RWPE1 (cell line): ENCODE measurements at regions not wholly inside any gene's neighbourhood (a gene's known extent, or its start where the extent isn't known, plus 50 kb on each side); places are given as distances from the start of the nearest gene placed in this dataset.

ENCODE experiments used
- CTCF ChIA-PET: fragments of 350-600 bp; sonication (Branson Sonifier 250); formaldehyde crosslinking; extraction: SDS; loops from one replicate; lab custom pipeline; 2021; lab: Yijun Ruan, JAX
- POLR2A ChIA-PET: fragments of 400-600 bp; formaldehyde crosslinking; extraction: SDS; loops from one replicate; lab custom pipeline; 2020; ENCODE audit warnings: antibody characterized with exemption; ENCODE audit not compliant: low non-redundant PET; lab: Yijun Ruan, JAX
- DNase-seq: peaks from one replicate; pipeline ENCODE4 v3.0.0; 2012; ENCODE audit warnings: low spot score
- H3K27ac ChIP-seq: fragments of 450-650 bp; 2 replicates; pipeline ENCODE4 v1.5.1; 2017
- TF ChIP-seq, protein P1 (sequence below): fragments of 450-650 bp; conservative IDR thresholded peaks from 2 replicates; pipeline ENCODE4 v1.5.1; 2017; ENCODE audit warnings: low read depth, mild to moderate bottlenecking

DNA sequence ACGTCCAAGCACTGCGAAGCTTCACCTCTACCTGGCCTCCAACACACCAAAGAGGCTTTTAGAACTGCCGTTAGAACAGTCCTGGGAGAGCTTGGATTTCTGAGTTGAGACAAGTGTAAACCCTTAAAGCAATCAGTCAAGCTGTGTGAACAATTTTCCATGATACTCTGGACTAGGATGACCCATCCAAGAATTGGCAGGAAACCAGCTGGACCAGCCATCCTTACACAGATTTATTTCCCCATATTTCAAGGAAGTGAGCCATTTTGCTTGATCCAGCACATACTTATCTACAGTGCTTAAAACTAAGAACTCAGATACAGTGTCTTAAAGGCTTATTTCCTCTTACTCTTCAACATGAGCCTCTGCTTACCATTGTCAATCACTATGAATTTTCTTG is 340.7 kb upstream of the HS3ST1 start:
- ChIA-PET CTCF (no interaction called here), POLR2A (no interaction called here)
- no peak for DNase-seq
- no peak overlapping the region for H3K27ac ChIP-seq
- TF ChIP-seq, protein P1, sequence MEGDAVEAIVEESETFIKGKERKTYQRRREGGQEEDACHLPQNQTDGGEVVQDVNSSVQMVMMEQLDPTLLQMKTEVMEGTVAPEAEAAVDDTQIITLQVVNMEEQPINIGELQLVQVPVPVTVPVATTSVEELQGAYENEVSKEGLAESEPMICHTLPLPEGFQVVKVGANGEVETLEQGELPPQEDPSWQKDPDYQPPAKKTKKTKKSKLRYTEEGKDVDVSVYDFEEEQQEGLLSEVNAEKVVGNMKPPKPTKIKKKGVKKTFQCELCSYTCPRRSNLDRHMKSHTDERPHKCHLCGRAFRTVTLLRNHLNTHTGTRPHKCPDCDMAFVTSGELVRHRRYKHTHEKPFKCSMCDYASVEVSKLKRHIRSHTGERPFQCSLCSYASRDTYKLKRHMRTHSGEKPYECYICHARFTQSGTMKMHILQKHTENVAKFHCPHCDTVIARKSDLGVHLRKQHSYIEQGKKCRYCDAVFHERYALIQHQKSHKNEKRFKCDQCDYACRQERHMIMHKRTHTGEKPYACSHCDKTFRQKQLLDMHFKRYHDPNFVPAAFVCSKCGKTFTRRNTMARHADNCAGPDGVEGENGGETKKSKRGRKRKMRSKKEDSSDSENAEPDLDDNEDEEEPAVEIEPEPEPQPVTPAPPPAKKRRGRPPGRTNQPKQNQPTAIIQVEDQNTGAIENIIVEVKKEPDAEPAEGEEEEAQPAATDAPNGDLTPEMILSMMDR = no peak

DNA sequence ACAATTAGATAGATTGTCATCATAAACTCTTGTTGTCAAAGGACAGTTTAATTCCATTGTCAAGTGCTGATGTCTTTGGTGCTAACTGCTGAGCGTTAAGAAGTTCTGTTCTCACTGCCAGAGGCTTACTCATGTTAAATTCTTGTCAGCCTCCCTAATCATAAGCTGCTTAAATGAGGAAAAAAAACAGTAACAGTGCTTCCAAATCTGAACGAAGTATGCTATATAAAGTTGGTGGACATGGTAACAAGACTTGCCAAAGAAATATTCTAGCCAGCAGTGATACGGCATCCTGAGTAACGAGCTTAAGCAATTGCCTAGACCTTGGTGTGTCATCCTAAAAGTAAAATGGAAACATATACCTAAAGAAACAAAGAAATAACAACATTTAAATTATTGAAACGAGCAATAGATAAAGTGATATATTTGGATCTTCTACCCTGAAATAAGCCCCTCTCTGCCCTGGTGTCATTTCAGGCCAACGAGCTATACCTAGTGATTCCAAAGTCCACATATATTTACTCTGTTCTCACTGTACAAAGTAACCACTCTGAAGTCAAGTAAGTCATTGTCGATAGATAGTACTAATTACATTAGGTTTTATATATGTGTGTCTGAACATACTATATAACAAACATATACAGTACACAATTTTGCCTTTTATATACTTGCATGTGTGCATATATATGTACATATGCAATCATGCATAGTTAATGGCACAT is 339.7 kb upstream of the HS3ST1 start:
- no peak for DNase-seq
- no peak overlapping the region for H3K27ac ChIP-seq
- TF ChIP-seq, protein P1 = no peak
- POLR2A ChIA-PET = no interaction called here
- CTCF ChIA-PET = interaction anchor here (0.6 kb wide), 1 partner anchor 15 kb away, joined by 3 read pairs; no protein-coding TSS in a partner anchor

DNA sequence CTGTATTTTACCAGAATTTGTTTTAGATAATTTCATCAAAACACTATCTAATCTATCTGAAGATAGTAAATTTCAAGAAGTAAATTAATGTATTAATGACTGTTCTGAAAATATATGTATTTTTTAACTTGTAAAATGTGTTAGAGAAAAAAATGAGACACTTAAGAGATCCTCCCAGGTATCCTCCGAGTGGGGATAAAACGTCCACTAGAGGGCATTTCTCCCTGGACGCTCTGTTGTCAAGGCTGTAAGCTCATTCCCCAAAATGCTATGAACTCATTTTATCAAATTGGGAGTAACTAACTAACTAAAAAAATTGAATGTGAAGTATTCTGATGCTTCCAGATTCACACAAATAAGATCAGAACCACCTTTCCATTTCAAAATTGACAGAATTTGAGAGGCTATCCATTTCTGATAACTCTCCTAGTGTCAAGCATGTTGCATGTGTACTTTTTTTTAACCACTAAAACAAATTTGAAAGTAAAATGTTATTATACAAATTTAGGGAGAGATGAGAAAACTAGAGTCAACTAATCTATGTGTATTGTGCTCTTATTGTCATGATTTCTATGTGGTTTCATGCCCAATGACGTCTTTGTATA is 337.3 kb upstream of the HS3ST1 start:
- POLR2A ChIA-PET = no interaction called here
- CTCF ChIA-PET = interaction anchor here (0.6 kb wide), 1 partner anchor 305 kb away, joined by 3 read pairs; no protein-coding TSS in a partner anchor
- DNase-seq = peak; percentile 39
- no peak overlapping the region for H3K27ac ChIP-seq
- TF ChIP-seq, protein P1 = peak; percentile 74

DNA sequence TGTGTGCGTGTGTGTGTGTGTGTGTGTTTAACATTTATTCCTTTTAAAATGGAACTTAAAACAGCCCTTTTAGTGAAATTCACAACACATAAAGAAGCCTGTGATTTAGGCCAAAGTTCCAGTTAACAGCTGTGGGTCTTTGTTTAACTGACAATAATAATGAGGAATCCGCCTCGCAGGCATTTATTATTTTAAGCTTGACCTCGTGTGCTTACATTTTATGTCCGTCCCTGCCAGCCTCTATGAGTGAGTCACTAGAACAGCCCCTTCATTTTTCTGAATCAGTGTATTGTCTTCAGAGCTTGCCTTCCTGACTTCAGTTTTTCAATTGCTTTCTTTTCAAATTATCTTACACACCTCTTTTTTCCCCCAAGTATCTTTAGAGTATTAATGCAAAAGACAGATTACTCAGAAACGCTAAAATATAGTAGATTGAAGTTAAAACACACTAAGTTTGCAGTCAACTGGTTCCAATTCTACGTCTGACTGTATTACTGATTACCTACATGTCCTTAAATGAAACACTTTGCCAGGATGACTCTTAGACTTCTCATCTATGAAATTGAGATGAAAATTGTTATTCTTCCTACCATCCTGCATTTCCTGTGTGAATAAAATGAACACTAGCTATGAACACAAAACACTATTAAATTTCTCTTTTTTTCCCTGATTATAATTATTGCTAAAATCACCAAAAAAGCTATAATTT is 319.6 kb upstream of the HS3ST1 start:
- no peak overlapping the region for H3K27ac ChIP-seq
- peak; percentile 46 for DNase-seq
- POLR2A ChIA-PET = no interaction called here
- TF ChIP-seq, protein P1 = no peak
- CTCF ChIA-PET = no interaction called here

DNA sequence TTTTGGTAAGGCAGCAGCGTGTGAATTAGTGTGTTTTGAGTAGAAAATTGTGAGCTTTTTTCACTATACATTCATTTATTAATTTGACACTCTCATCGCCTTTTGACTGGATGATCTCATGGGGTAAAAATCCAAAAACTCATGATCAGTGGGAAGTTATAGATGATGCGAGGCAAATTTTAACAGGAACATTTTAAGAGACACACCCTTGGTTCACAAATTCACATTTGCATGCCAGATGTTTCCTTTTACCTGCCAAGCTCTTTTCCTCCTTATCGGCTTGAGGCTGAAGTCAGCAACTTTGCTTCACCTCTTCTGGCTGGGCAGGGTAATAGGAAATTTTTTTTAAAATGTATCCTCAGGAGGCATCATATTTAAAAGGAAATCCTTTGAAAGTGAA is 318.0 kb upstream of the HS3ST1 start:
- H3K27ac ChIP-seq = no peak overlapping the region
- TF ChIP-seq, protein P1 = no peak
- POLR2A ChIA-PET = no interaction called here
- DNase-seq = no peak
- CTCF ChIA-PET = no interaction called here

DNA sequence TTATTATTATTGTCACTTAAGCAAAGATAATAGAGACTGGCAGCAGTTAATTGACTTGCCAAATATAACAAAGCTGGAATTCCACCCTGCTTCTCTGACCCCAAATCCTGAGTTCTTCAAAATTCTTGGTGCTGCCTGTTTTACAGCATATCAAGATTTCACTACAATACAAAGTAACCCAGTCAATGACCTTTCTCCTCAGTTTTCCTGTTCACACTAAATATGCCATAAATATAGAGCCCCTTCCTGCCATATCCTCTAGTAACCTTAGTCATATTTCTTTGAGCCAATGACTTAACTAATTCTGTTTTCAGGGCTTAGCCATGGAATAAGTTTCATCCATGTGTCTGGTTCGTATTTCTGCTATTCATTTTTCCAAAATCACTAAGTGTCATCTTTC is 315.3 kb upstream of the HS3ST1 start:
- DNase-seq = no peak
- ChIA-PET POLR2A (no interaction called here), CTCF (interaction anchor here (0.6 kb wide), 1 partner anchor 1448 kb away, joined by 3 read pairs; no protein-coding TSS in a partner anchor)
- H3K27ac ChIP-seq = no peak overlapping the region
- TF ChIP-seq, protein P1 = no peak
